ENCODE measurements at regions not wholly inside any gene's neighbourhood (a gene's known extent, or its start where the extent isn't known, plus 50 kb on each side); places are given as distances from the start of the nearest gene placed in this dataset.
"Not testable (repeated sequence)": the region's sequence is repeated elsewhere in the genome, so short reads cannot be mapped to it uniquely, and the experiment has no call there.

- no peak overlapping the region for H3K4me3 ChIP-seq (ENCODE audit: low read depth, low read length)
- DNase-seq (ENCODE audit: low read depth) = no peak
- TF ChIP-seq CTCF (IDR thresholded peaks at IDR 0.05; ENCODE audit: insufficient read depth, low read depth, low read length) = no peak
Measured at GRCh38 chr3:165994293-165994692, 157.1 kb upstream of the BCHE start.

GRCh38 chr3:165984589-165984988, 147.4 kb upstream of the BCHE start:
- TF ChIP-seq CTCF (IDR thresholded peaks at IDR 0.05; ENCODE audit: insufficient read depth, low read depth, low read length) = no peak
- H3K4me3 ChIP-seq (ENCODE audit: low read depth, low read length) = no peak overlapping the region
- DNase-seq (ENCODE audit: low read depth) = no peak

- H3K4me3 ChIP-seq (ENCODE audit: low read depth, low read length) = no peak overlapping the region
- TF ChIP-seq CTCF (IDR thresholded peaks at IDR 0.05; ENCODE audit: insufficient read depth, low read depth, low read length) = no peak
- DNase-seq (ENCODE audit: low read depth) = peak; percentile 3
Measured at GRCh38 chr3:165983284-165983683, 146.1 kb upstream of the BCHE start.

- no peak for DNase-seq (ENCODE audit: low read depth)
- TF ChIP-seq CTCF (IDR thresholded peaks at IDR 0.05; ENCODE audit: insufficient read depth, low read depth, low read length) = no peak
- H3K4me3 ChIP-seq (ENCODE audit: low read depth, low read length) = no peak overlapping the region
Measured at GRCh38 chr3:165981318-165981717, 144.1 kb upstream of the BCHE start.

GRCh38 chr3:165960825-165961224, 123.6 kb upstream of the BCHE start:
- not testable (repeated sequence) for H3K4me3 ChIP-seq (ENCODE audit: low read depth, low read length); DNase-seq (ENCODE audit: low read depth)

GRCh38 chr3:165954171-165954570, 116.9 kb upstream of the BCHE start:
- no peak for DNase-seq (ENCODE audit: low read depth)
- no peak for TF ChIP-seq CTCF (IDR thresholded peaks at IDR 0.05; ENCODE audit: insufficient read depth, low read depth, low read length)
- H3K4me3 ChIP-seq (ENCODE audit: low read depth, low read length) = no peak overlapping the region

GRCh38 chr3:165946360-165946759, 109.1 kb upstream of the BCHE start:
- DNase-seq (ENCODE audit: low read depth) = no peak
- H3K4me3 ChIP-seq (ENCODE audit: low read depth, low read length) = no peak overlapping the region
- no peak for TF ChIP-seq CTCF (IDR thresholded peaks at IDR 0.05; ENCODE audit: insufficient read depth, low read depth, low read length)

Data from fibroblast of villous mesenchyme (primary cell).